NCI-H82 (cell line): ENCODE measurements at regions not wholly inside any gene's neighbourhood (a gene's known extent, or its start where the extent isn't known, plus 50 kb on each side); places are given as distances from the start of the nearest gene placed in this dataset.
"Not testable (repeated sequence)": the region's sequence is repeated elsewhere in the genome, so short reads cannot be mapped to it uniquely, and the experiment has no call there.

ENCODE experiments used
- DNase-seq: peaks from one replicate; lab custom pipeline; 2025; lab: John Stamatoyannopoulos, UW

DNA sequence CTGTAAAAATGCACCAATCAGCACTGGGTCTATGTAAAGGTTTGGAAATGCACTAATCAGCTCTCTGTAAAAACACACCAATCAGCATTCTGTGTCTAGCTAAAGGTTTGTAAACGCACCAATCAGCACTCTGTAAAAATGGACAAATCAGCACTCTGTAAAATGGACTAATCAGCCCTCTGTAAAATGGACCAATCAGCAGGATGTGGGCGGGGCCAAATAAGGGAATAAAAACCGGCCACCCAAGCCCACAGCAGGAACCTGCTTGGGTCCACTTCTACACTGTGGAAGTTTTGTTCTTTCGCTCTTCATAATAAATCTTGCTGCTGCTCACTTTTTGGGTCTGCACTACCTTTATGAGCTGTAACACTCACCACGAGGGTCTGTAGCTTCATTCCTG lies 101.0 kb downstream of the SMC2 start:
- DNase-seq = not testable (repeated sequence)

DNA sequence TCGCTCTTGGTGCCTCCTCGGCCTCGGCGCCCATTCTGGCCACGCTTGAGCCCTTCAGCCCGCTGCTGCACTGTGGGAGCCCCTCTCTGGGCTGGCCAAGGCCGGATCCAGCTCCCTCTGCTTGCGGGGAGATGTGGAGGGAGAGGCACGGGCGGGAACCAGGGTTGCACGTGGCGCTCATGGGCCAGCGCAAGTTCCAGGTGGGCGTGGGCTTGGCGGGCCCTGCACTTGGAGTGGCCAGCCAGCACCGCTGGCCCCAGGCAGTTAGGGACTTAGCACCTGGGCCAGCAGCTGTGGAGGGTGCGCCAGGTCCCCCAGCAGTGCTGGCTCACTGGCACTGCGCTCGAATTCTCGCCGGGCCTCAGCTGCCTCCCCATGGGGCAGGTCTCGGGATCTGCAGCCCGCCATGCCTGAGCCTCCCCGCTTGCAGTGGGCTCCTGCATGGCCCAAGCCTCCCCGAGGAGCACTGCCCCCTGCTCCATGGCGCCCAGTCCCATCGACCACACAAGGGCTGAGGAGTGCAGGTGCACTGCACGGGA lies 106.4 kb downstream of the SMC2 start:
- no peak for DNase-seq

DNA sequence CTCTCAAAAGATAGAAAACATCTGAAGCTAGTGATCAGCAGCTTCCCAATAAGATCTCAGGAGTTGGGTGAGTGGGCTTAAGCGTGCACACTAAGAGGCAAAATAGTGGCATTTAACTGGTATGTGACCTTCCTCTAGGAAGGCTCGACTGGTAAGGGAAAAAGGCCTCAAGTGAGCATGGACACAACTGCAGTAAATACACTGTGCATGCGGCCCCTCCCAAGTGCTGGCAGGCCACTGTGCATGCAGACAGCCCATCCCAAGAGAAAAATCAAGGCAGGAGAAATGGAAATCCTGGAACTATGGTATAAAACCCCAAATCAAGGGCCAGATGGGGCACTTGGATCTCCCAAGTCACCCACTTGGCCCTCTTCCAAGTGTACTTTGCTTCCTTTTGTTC lies 112.7 kb downstream of the SMC2 start:
- no peak for DNase-seq

DNA sequence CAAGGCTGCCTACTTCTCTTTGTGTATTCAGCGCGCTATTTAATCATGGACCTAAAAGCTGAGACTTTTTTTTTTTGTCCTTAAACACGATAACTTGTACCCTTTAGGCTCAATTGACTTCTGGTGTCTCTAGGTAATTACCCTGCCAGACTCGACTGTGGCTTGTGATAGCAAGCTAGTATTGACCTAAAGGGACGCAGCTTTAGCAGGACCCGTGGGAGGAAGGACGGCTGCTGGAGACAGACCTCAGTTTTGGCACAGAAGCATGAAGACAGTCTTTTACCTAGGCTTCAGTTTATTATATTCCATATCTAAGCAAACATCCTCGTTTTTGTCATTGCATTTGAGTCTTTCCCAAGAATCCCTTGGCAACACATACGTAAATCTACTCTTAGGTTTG lies 115.3 kb downstream of the SMC2 start:
- DNase-seq = no peak

DNA sequence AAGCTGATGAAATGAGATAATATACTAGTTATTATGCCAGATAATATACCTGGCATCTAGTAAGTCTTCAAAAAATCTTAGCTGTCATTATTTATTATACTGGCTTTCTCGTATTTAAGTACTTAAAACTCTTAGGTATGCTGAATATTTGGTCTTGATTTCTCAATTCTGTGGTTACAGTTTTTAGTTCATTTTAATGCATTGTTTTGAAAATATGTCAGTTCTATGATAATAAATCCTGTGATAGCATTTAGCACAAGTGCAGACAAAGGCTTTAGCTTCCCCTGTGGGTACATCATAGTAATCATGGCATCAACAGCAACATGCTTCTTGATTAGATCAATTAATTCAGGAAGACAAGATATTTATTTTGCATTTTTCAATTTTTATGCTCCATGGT lies 133.0 kb downstream of the SMC2 start:
- no peak for DNase-seq

DNA sequence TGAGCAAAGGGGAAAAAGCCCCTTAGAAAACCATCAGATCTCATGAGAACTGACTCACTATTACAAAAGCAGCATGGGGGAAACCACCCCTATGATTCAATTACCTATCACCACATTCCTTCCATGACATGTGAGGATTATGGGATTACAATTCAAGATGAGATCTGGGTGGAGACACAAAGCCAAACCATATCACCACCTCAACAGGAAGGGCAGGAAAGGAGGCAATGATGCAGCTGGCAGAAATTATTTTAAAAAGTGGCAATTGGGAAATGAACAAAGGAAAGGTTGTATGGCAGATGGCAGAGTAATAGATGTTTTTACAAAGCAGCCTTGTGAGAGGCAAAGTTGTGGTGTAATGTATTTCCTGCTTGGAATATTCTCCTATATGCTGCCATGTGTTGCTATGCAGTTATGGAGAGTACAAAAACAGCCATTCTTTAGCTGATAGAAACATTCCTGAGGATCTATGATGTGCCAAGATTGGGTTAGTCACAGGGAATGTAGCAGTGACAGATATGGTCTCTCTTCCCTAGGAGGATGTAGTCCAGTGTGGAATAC lies 138.8 kb downstream of the SMC2 start:
- DNase-seq = peak; percentile 39

DNA sequence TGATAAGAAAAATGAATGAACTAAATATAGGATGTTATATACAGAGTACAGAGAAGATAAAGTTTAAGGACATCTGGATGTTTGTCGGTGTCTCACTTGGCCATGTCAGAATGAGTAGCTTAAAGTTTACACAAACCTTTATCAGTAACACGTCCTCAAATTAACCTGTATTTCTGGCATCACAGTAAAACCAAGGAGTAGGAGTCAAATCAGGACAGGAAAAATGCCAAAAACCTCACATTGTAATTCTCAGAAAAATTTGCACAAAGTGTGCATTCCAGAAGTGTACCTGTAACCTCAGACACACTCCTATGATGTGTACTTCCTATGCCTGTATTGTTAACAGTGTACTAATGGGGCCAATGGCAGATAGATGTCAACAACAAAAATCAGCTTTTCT lies 139.3 kb downstream of the SMC2 start:
- no peak for DNase-seq

DNA sequence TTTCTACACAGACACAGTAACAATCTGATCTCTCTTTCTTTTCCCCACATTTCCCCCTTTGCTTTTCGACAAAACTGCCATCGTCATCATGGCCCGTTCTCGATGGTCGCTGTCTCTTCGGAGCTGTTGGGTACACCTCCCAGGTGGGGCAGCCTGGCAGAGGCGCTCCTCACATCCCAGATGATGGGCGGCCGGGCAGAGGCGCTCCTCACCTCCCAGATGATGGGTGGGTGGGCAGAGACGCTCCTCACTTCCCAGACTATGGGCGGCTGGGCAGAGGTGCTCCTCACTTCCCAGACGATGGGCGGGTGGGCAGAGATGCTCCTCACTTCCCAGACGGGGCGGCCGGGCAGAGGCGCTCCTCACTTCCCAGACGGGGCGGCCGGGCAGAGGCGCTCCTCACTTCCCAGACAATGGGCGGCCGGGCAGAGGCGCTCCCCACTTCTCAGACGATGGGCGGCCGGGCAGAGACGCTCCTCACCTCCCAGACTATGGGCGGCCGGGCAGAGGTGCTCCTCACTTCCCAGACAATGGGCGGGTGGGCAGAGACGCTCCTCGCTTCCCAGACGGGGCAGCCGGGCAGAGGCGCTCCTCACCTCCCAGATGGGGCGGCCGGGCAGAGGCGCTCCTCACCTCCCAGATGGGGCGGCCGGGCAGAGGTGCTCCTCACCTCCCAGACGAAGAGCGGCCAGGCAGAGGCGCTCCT lies 140.7 kb downstream of the SMC2 start:
- not testable (repeated sequence) for DNase-seq

DNA sequence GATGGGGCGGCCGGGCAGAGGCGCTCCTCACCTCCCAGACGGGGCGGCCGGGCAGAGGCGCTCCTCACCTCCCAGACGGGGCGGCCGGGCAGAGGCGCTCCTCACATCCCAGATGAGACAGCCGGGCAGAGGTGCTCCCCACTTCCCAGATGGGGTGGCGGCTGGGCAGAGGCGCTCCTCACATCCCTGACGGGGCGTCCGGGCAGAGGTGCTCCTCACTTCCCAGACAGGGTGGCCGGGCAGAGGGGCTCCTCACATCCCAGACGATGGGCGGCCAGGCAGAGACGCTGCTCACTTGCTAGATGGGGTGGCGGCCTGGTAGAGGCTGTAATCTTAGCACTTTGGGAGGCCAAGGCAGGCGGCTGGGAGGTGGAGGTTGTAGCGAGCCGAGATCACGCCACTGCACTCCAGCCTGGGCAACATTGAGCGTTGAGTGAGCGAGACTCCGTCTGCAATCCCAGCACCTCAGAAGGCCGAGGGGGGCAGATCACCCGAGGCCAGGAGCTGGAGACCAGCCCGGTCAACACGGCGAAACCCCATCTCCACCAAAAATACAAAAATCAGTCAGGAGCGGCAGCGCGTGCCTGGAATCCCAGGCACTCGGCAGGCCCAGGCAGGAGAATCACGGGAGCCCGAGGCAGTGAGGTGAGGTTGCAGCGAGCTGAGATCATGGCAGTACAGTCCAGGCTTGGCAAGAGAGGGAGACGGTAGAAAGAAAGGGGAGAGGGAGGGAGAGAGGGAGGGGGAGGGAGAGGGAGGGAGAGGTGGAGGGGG lies 141.4 kb downstream of the SMC2 start:
- DNase-seq = not testable (repeated sequence)

DNA sequence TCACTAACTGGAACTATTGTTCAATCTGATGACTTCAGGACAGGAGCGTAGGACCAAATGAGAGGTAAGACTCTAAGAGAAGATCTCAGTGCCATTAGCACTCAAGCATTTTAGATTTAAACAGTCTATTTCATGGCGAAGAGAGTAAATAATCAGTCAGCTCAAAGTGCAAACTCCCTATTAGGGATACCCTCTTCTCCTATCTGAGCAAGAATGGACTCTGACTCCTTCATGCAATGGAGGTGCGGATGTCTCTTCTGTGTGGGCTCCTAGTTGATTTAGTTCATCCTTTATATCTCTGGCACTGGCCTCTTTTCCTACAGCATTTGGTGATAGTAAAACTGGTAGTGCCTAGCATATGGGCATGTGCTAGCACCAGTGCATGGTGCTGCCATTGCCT lies 144.6 kb downstream of the SMC2 start:
- no peak for DNase-seq

DNA sequence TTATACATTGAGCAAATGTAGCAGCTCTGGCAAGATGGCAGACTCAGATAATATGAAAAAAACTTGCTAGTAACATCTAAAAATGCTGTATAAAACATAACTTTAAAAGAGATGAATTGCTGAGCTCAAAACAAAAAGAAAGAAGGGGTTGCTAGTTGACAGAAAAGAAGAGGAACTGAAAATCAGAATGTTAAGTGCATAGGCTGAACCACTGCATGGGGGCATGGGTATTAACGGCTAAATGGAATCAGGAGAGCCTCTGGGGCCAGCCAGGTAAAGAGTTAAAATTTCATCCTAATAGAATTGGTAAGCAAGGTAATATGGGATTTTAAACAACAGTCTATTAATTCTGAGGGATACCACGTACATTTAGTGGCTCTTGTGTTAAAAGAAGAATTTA lies 146.8 kb downstream of the SMC2 start:
- no peak for DNase-seq

DNA sequence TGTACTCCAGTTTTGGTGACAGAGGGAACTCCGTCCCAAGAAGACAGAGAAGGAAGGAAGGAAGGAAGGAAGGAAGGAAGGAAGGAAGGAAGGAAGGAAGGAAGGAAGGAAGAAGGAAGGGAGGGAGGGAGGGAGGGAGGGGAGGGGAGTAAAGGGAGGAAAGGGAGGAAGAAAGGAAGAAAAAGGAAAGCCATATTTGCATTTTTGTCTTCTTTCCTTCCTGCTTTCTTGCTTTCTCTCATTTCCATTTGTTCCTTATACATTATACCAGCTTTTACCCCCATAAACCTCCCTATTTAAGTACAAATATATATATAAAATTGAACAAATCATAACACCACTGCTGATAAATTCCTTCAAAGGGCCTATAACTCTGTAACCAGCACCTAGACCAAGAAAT lies 151.8 kb downstream of the SMC2 start:
- no peak for DNase-seq

DNA sequence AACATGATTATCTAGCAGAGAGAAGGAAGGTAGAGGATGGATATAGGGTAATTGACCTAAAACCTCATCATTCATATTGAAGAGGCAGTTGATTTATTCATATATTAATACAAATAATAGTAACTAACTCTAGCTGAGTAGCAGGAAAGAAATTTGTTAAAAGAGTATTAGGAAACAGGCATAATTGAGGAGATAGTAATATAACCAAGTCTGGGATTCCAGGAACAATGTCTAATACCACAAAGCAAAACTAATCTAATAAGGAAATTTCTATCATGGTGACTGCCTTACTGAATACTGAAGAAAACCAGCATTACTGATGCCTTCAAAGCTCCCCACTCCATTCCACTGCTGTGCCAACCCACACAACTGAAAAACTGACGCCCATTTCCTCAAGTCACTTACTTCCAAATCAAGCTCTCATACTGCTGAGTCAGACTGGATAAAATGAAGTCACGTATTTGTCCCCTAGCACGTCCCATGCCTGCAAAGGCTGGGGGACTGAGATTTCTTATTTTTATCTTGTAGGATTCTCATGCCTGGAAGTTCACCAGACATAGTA lies 153.9 kb downstream of the SMC2 start:
- DNase-seq = no peak

DNA sequence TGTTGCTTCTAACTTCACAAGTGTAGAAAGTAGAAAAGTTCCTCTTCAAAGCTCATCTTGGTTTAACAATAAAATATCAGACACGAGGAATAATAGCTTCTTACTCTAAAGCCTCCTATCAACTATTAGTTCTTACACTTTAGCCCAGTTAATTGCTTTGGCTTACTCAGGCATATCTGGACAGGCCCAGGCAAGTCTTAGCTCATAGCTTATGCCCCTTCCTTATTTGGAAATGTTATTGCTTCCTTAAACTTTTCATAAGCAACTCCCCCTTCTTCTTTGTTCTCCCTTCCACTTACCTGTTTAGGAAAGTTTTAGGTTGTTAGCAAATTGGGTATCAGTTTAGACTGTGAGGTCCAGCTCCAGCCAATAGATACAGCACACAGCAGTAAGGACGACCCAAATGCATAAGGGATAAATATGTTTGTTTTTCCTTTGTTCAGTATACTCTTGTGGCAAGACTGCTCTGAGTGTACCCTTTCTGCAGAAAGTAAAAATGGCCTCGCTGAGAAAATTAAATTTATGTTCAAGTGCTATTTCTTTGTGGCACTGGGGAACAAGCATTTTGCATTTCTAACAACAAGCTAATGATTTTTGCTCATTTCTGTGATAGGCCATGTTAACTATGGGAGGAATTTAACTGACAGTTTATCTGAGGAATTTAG lies 162.1 kb downstream of the SMC2 start:
- DNase-seq = no peak

DNA sequence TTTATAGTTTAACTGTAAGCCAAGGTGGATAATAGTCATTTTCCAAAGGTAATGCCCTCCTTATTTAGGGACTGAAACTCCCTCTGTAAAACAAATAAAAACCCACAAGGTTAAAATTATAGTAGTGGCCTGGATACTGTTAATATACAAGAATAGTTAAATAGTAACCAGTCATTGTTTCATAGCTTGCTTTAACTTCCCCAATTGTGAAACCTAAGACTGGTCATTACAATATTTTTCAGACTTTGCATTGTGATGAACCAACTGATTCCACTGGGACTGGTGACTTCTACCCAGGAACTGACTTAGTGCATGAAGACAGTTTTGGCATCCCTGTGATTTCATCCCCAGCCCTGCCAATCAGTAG lies 162.6 kb downstream of the SMC2 start:
- no peak for DNase-seq

DNA sequence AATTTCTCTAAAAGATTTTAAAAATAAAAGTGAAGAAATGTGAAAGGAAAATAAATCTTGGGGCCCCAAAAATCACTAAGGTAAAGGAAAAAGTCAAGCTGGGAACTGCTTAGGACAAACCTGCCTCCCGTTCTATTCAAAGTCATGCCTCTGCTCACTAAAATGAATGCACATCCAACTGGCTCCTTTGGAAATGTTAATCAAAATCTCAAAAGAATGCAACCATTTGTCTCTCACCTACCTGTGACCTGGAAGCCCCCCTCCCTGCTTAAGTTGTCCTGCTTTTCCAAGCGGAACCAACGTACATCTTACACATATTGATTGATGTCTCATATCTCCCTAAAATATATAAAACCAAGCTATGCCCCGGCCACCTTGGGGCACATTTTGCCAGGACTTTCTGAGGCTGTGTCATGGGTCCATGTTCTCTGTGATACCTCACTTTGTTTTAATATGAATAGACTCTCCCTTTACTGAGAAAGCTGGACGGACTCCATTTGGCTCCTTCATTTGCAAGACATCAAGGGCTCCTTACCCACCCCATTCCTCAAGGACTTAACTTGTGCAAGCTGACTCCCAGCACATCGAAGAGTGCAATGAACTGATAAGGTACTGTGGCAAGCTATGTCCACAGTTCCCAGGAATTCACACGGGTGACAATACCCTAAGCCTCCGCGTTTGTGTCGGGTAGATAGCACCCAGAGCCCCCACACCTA lies 164.3 kb downstream of the SMC2 start:
- no peak for DNase-seq

DNA sequence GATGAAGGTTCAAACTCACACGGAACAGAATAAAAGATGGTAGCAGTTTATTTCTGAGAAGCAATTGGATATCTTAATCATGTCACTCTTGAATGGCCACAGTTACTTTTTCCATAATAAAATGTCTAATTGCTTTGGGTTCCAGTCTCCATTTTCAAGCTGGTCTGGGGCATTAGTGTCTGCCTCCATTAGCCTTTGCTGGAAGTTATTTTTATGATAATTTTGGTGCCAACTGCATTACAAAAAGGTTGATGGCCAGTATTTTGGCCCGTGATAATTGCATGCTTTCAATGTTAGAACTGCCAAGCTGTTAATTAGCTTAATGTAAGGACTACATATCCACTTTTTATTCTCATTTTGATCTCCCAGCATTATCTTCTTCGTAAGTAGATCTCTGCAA lies 165.9 kb downstream of the SMC2 start:
- no peak for DNase-seq

DNA sequence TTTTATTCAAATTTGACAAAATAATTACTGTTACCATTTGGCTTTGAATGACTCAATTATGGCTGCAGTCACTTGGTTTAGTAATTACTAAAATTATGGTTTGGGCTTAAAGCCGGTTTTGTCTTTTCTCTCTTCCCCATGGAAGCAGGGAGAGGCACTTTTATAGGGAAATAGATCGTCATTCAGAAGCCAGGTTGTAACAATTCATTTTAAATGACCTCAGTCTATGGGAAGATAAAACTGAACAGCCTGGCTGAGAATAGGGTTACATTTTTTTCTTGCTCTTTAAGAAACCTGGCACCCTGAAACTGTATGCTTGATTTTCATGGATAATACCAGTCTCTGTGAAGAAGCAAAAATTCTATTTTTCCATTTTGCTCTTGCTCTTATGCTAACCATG lies 169.8 kb downstream of the SMC2 start:
- DNase-seq = no peak

DNA sequence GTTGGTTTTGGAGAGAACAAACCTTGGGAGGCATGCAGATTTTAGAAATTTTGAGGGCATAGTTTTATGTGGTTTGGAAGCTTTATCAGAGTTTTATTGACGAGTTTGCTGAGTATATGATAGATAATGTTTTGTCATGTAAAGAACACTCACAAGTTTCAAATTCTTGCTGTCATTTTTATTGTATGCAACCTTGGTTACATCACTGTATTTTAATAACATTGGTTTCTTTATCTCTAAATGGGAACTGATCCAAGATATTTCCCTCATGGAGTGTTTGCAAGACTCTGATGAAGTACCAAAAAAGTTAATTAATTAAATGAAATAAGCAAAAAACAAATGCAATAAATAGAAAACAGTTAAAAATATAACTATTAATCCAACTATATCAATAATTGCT lies 170.3 kb downstream of the SMC2 start:
- no peak for DNase-seq

DNA sequence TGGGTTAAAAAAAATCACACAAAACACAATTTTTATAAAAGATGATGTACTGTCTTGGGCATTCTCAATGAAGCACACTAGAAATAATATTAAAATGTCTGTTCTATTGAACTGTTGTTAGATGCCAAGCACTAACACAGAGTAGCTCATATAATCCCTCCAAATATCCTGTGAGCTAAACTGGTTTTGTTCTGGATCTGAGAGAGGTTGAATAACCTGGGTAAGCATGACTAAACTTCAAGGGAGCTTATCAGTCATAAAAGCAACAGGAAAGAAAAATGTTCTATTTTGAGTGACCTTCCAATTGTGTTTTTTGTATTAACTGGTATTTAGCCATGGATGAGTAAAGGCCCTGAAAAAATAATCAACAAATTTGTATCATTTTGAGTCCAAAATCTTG lies 175.3 kb downstream of the SMC2 start:
- no peak for DNase-seq
